ENCODE measurements at regions not wholly inside any gene's neighbourhood (a gene's known extent, or its start where the extent isn't known, plus 50 kb on each side); places are given as distances from the start of the nearest gene placed in this dataset.

GRCh38 chr17:63358111-63358839 lies 87.8 kb downstream of the CYB561 start:
- intact Hi-C loops (cut with DNase I) = no loop called here
- TF ChIP-seq POLR2A (IDR thresholded peaks at IDR 0.05) (no peak), CTCF (IDR thresholded peaks at IDR 0.05) (no peak)
- no peaks in the 10 kb centered on the region for H3K36me3 ChIP-seq
- no peak for DNase-seq
- H3K27me3 ChIP-seq = no peaks in the 10 kb centered on the region
- H3K4me3 ChIP-seq (replicated peaks in 1 of 3) = no peak overlapping the region
- WGBS, 2 donors = 78 to 85% methylated on average over 6 of the region's 6 CpGs
- H3K4me1 ChIP-seq = peaks cover 0 to 5% of the 10 kb centered on the region in 2 donors
- H3K9me3 ChIP-seq = no peaks in the 10 kb centered on the region
- H3K27ac ChIP-seq = no peak overlapping the region

- peak; percentile 36 to 58 for DNase-seq
- Histone ChIP-seq H3K27me3 (no peaks in the 10 kb centered on the region), H3K27ac (no peak overlapping the region), H3K4me3 (replicated peaks in 1 of 3) (no peak overlapping the region), H3K4me1 (peaks cover 0 to 5% of the 10 kb centered on the region in 2 donors), H3K9me3 (no peaks in the 10 kb centered on the region), H3K36me3 (no peaks in the 10 kb centered on the region)
- 51 to 56% methylated on average over 3 of the region's 3 CpGs for WGBS, 2 donors
- TF ChIP-seq CTCF (IDR thresholded peaks at IDR 0.05) = no peak
- no peak for TF ChIP-seq POLR2A (IDR thresholded peaks at IDR 0.05)
- intact Hi-C loops (cut with DNase I) = no loop called here
Observed at GRCh38 chr17:63358956-63359355, 87.2 kb downstream of the CYB561 start.

DNA sequence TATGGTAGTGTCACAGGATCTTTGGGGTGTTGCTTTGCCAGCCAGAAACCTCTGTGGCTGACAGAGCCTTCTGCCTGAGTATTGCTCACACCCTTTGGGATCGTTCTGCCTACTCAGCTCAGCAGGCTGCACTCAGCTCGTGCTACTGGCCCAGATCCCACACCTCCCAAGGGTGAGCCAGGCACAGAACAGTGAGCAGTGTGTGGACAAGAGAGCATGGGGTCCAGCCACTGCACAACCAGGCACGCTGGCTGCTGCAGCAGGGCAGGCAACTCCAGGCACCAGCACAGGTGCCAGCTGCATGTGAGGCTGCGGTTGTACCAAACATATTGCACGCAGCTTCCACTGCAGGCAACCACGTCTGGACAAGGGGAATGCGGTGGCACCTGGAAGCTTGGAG lies 84.9 kb downstream of the CYB561 start:
- H3K36me3 ChIP-seq = no peaks in the 10 kb centered on the region
- H3K9me3 ChIP-seq = no peaks in the 10 kb centered on the region
- no peak overlapping the region for H3K4me3 ChIP-seq (replicated peaks in 1 of 3)
- WGBS, 2 donors = 76 to 87% methylated on average over 6 to 7 of the region's 7 CpGs
- no peak overlapping the region for H3K27ac ChIP-seq
- H3K4me1 ChIP-seq = peaks cover 0 to 5% of the 10 kb centered on the region in 2 donors
- intact Hi-C loops (cut with DNase I) = no loop called here
- DNase-seq = peak; percentile 16 to 31
- TF ChIP-seq CTCF (IDR thresholded peaks at IDR 0.05) (no peak), POLR2A (IDR thresholded peaks at IDR 0.05) (no peak)
- no peaks in the 10 kb centered on the region for H3K27me3 ChIP-seq

DNA sequence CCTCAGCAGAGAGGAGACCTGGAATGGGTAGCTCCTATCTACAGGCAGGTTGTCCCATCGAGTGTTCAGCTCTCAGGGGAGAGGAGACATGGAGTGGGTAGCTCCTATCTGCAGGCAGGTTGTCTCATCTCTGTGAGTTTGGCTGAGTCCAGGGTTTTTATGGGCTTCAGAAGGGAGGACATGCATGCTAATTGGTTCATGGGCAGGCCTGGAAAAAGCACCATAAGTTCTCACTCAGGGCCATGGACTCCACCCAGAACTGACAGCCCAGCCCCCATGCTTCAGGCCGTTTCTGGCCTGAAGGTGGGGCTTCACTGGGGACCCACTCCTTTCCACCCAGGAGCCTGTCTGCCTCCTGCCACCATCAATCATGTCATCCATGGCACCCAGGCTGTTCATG lies 84.0 kb downstream of the CYB561 start:
- 78% methylated on average over 2 of the region's 2 CpGs; no CpG with 5 or more reads in 1 of the 2 donors for WGBS, 2 donors
- TF ChIP-seq POLR2A (IDR thresholded peaks at IDR 0.05) = no peak
- no peak overlapping the region for H3K27ac ChIP-seq

DNA sequence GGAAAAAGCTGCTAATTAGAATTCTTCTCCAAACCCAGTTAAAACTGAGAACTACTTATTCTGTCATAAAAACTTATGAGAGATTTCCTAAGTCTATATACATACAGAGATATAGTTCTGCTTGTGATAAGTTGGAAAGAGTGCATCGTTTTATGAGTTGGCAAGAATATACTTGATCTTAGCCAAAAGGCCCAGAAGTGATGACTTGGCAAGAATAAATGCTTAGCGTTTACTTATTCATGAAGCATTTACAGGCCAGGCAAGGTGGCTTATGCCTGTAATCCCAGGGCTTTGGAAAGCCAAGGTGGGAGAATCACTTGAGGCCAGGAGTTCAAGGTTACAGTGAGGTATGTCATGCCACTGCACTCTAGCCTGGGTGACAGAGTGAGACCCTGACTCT lies 81.7 kb downstream of the CYB561 start:
- Histone ChIP-seq H3K9me3 (no peaks in the 10 kb centered on the region), H3K27me3 (no peaks in the 10 kb centered on the region), H3K4me1 (no peaks in the 10 kb centered on the region), H3K36me3 (no peaks in the 10 kb centered on the region), H3K4me3 (replicated peaks in 1 of 3) (no peak overlapping the region), H3K27ac (no peak overlapping the region)
- DNase-seq = no peak
- intact Hi-C loops (cut with DNase I) = no loop called here
- 63 to 81% methylated on average over 2 of the region's 2 CpGs for WGBS, 2 donors
- TF ChIP-seq POLR2A (IDR thresholded peaks at IDR 0.05) (no peak), CTCF (IDR thresholded peaks at IDR 0.05) (no peak)

More for the DNA sequence above, 84.0 kb downstream of the CYB561 start:
- intact Hi-C loops (cut with DNase I) = no loop called here
- Histone ChIP-seq H3K27me3 (no peaks in the 10 kb centered on the region), H3K9me3 (no peaks in the 10 kb centered on the region), H3K4me1 (peaks cover 0 to 5% of the 10 kb centered on the region in 2 donors), H3K4me3 (replicated peaks in 1 of 3) (no peak overlapping the region), H3K36me3 (no peaks in the 10 kb centered on the region)
- DNase-seq = no peak

Measured in thyroid gland (tissue), 4 donors.